Glutamatergic neuron (in vitro differentiated cells): ENCODE measurements at regions not wholly inside any gene's neighbourhood (a gene's known extent, or its start where the extent isn't known, plus 50 kb on each side); places are given as distances from the start of the nearest gene placed in this dataset.

Experiments
- DNase-seq: peaks from one replicate; pipeline ENCODE4 v3.0.0; 2022
- H3K27ac Mint-ChIP-seq: one replicate; pipeline ENCODE4 v1.8.0; 2020; ENCODE audit warnings: mild to moderate bottlenecking, mixed read lengths, inconsistent platforms; ENCODE audit not compliant: unreplicated experiment
- H3K27me3 Mint-ChIP-seq: one replicate; pipeline ENCODE4 v1.8.0; 2020; ENCODE audit warnings: mild to moderate bottlenecking, moderate library complexity, mixed read lengths, inconsistent platforms; ENCODE audit not compliant: unreplicated experiment
- H3K36me3 Mint-ChIP-seq: one replicate; pipeline ENCODE4 v1.8.0; 2020; ENCODE audit warnings: mild to moderate bottlenecking, mixed read lengths, inconsistent platforms; ENCODE audit not compliant: unreplicated experiment
- H3K4me1 Mint-ChIP-seq: one replicate; pipeline ENCODE4 v1.8.0; 2020; ENCODE audit warnings: mild to moderate bottlenecking, low read depth, mixed read lengths, inconsistent platforms; ENCODE audit not compliant: unreplicated experiment
- H3K4me3 Mint-ChIP-seq: one replicate; pipeline ENCODE4 v1.8.0; 2020; ENCODE audit warnings: mild to moderate bottlenecking, mixed read lengths, inconsistent platforms; ENCODE audit not compliant: unreplicated experiment
- H3K9me3 Mint-ChIP-seq: one replicate; pipeline ENCODE4 v1.8.0; 2020; ENCODE audit warnings: mild to moderate bottlenecking, moderate library complexity, mixed read lengths, inconsistent platforms; ENCODE audit not compliant: unreplicated experiment
- TF ChIP-seq, protein P1 (sequence below): fragments of 200-600 bp; sonication (generic); IDR thresholded peaks from one replicate; pipeline ENCODE4 v1.5.0; 2021; ENCODE audit not compliant: partially characterized antibody, unreplicated experiment

DNA sequence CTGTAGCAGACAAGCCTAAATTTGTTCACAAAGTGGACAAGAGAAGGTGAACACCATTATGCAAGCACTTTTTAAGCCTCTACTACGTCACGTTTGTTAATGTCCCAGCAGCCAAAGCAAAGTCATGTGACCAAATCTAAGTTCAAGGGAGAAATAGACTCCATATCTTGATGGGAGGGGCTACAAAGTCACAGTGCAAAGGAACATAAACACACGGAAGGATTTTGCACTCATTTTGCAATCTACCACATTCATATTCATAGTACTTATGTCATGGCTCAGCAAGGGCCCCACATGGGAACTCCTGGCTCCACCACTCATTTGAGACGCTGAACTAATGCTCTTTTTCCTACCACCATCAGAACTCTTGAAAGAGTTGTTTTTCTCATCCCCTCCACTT is 139.0 kb upstream of the JADE1 start:
- Mint-ChIP-seq H3K27me3 (no peaks in the 10 kb centered on the region), H3K36me3 (no peaks in the 10 kb centered on the region), H3K4me1 (no peaks in the 10 kb centered on the region), H3K27ac (no peak overlapping the region), H3K9me3 (peaks cover 2% of the 10 kb centered on the region), H3K4me3 (no peak overlapping the region)
- TF ChIP-seq, protein P1, sequence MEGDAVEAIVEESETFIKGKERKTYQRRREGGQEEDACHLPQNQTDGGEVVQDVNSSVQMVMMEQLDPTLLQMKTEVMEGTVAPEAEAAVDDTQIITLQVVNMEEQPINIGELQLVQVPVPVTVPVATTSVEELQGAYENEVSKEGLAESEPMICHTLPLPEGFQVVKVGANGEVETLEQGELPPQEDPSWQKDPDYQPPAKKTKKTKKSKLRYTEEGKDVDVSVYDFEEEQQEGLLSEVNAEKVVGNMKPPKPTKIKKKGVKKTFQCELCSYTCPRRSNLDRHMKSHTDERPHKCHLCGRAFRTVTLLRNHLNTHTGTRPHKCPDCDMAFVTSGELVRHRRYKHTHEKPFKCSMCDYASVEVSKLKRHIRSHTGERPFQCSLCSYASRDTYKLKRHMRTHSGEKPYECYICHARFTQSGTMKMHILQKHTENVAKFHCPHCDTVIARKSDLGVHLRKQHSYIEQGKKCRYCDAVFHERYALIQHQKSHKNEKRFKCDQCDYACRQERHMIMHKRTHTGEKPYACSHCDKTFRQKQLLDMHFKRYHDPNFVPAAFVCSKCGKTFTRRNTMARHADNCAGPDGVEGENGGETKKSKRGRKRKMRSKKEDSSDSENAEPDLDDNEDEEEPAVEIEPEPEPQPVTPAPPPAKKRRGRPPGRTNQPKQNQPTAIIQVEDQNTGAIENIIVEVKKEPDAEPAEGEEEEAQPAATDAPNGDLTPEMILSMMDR: no peak
- no peak for DNase-seq

DNA sequence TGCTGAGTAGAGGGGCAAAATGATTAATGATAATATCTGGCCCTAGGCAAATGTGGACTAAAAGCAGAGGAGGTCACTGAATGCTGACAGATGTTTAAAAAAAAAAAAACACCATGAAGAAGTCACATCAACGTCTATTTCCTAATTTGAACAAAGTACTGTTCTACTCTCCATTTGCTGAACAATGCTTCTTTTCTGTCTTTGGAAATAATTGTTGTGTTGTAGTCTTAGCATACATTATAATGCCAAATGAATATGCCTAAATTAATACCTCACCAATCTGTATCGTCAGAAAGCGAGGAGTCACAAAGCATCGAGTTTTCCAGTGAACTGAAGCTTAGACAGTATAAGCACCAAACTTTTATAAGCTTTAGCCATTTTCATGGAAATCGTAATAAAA is 140.9 kb upstream of the JADE1 start:
- no peak overlapping the region for H3K4me3 Mint-ChIP-seq
- TF ChIP-seq, protein P1: no peak
- H3K27ac Mint-ChIP-seq: no peak overlapping the region
- H3K4me1 Mint-ChIP-seq: no peaks in the 10 kb centered on the region
- peaks cover 2% of the 10 kb centered on the region for H3K9me3 Mint-ChIP-seq
- H3K36me3 Mint-ChIP-seq: no peaks in the 10 kb centered on the region
- DNase-seq: no peak
- no peaks in the 10 kb centered on the region for H3K27me3 Mint-ChIP-seq

DNA sequence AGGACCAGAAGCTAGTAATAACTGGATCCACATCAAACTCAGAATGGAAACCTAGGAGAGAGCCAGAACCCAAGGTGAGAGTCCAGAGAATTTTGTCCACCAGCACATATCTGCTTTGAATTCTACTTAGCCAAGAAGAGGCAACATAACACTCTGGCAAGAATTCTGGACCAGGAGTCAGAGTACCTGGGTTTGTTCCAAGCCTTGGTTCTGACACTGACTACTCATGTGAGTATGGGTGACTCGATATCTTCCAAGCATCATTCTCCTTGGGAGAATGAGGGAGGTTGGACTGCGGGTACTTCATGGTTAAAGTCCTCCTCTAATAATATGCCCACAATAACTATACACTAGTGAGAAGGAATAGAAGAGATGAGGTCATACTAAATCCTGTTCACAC is 144.0 kb upstream of the JADE1 start:
- no peaks in the 10 kb centered on the region for H3K4me1 Mint-ChIP-seq
- no peak overlapping the region for H3K27ac Mint-ChIP-seq
- DNase-seq: no peak

DNA sequence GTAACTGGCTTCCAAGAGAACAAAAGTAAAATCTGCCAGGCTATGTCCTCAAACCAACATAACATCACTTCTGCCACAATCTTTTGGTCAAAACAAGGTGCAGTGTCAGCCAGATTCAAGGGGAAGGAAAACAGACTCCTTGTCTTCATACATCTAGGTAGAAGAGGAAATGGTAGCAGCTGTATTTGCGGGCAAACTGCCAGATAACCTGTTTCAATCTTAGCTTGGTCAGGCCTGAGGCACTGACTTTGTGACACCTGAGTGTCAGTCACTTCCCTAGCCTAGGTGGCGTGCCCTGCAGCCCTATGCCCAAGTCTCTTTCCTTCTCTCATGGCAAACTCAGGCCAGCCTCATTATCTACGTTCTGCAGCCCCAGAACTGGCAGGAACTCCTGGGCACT is 146.2 kb upstream of the JADE1 start:
- H3K9me3 Mint-ChIP-seq: peaks cover 2% of the 10 kb centered on the region
- TF ChIP-seq, protein P1: no peak
- no peaks in the 10 kb centered on the region for H3K4me1 Mint-ChIP-seq
- no peak overlapping the region for H3K4me3 Mint-ChIP-seq
- H3K36me3 Mint-ChIP-seq: no peaks in the 10 kb centered on the region
- no peaks in the 10 kb centered on the region for H3K27me3 Mint-ChIP-seq
- H3K27ac Mint-ChIP-seq: no peak overlapping the region
- no peak for DNase-seq

More for the DNA sequence above, 144.0 kb upstream of the JADE1 start:
- H3K9me3 Mint-ChIP-seq: peaks cover 2% of the 10 kb centered on the region
- TF ChIP-seq, protein P1: no peak
- no peak overlapping the region for H3K4me3 Mint-ChIP-seq
- H3K36me3 Mint-ChIP-seq: no peaks in the 10 kb centered on the region
- no peaks in the 10 kb centered on the region for H3K27me3 Mint-ChIP-seq

DNA sequence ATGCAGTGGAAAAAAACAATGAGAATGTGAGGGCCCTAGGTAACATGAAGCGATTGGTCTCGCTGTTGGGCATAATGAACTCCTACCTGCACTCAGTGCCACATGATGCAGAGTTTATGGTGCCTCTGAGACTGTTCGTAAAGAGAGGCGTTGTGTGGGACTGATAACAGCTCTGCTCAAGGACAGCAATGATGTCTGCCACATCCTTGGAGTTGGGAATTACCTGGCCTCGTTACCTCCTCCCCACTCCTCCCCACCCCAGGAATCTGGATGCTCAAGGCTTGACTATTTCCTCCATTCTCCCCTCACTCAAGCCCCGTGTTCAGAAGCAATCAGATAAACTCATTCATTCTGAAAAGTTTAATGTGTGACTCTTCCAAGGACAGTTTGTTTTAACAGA is 148.0 kb upstream of the JADE1 start:
- H3K36me3 Mint-ChIP-seq: no peaks in the 10 kb centered on the region
- H3K27ac Mint-ChIP-seq: no peak overlapping the region
- H3K27me3 Mint-ChIP-seq: peaks cover 2% of the 10 kb centered on the region
- TF ChIP-seq, protein P1: no peak
- H3K9me3 Mint-ChIP-seq: peaks cover 2% of the 10 kb centered on the region
- DNase-seq: no peak
- no peaks in the 10 kb centered on the region for H3K4me1 Mint-ChIP-seq
- no peak overlapping the region for H3K4me3 Mint-ChIP-seq
